ENCODE measurements at regions not wholly inside any gene's neighbourhood (a gene's known extent, or its start where the extent isn't known, plus 50 kb on each side); places are given as distances from the start of the nearest gene placed in this dataset.

- no peak overlapping the region for H3K4me3 Mint-ChIP-seq
- H3K9me3 Mint-ChIP-seq: peaks cover 22% of the 10 kb centered on the region
- no peaks in the 10 kb centered on the region for H3K36me3 Mint-ChIP-seq (ENCODE audit: low read depth)
- H3K27me3 Mint-ChIP-seq (ENCODE audit: low read depth): no peaks in the 10 kb centered on the region
- no peaks in the 10 kb centered on the region for H3K4me1 Mint-ChIP-seq (ENCODE audit: low read depth)
- DNase-seq (ENCODE audit: low spot score): no peak
- no peak overlapping the region for H3K27ac Mint-ChIP-seq
Observed at GRCh38 chr11:79919350-79919749, 478.5 kb upstream of the TENM4 start.

- Mint-ChIP-seq H3K36me3 (ENCODE audit: low read depth) (no peaks in the 10 kb centered on the region), H3K27me3 (ENCODE audit: low read depth) (no peaks in the 10 kb centered on the region), H3K4me3 (no peak overlapping the region), H3K4me1 (ENCODE audit: low read depth) (no peaks in the 10 kb centered on the region), H3K9me3 (peaks cover 19% of the 10 kb centered on the region), H3K27ac (no peak overlapping the region)
- no peak for DNase-seq (ENCODE audit: low spot score)
Observed at GRCh38 chr11:79918846-79919245, 478.0 kb upstream of the TENM4 start.

- no peak overlapping the region for H3K4me3 Mint-ChIP-seq
- H3K36me3 Mint-ChIP-seq (ENCODE audit: low read depth): no peaks in the 10 kb centered on the region
- H3K9me3 Mint-ChIP-seq: peaks cover 8% of the 10 kb centered on the region
- no peak for DNase-seq (ENCODE audit: low spot score)
- no peak overlapping the region for H3K27ac Mint-ChIP-seq
- no peaks in the 10 kb centered on the region for H3K27me3 Mint-ChIP-seq (ENCODE audit: low read depth)
- H3K4me1 Mint-ChIP-seq (ENCODE audit: low read depth): no peaks in the 10 kb centered on the region
Observed at GRCh38 chr11:79906164-79906563, 465.3 kb upstream of the TENM4 start.

GRCh38 chr11:79902493-79902892, 461.7 kb upstream of the TENM4 start:
- Mint-ChIP-seq H3K9me3 (peaks cover 21% of the 10 kb centered on the region), H3K36me3 (ENCODE audit: low read depth) (no peaks in the 10 kb centered on the region), H3K27me3 (ENCODE audit: low read depth) (no peaks in the 10 kb centered on the region), H3K27ac (no peak overlapping the region), H3K4me3 (no peak overlapping the region), H3K4me1 (ENCODE audit: low read depth) (no peaks in the 10 kb centered on the region)
- no peak for DNase-seq (ENCODE audit: low spot score)

GRCh38 chr11:79897896-79898295, 457.1 kb upstream of the TENM4 start:
- Mint-ChIP-seq H3K36me3 (ENCODE audit: low read depth) (no peaks in the 10 kb centered on the region), H3K9me3 (peaks cover 16% of the 10 kb centered on the region), H3K4me1 (ENCODE audit: low read depth) (no peaks in the 10 kb centered on the region), H3K27me3 (ENCODE audit: low read depth) (no peaks in the 10 kb centered on the region), H3K4me3 (no peak overlapping the region), H3K27ac (no peak overlapping the region)
- DNase-seq (ENCODE audit: low spot score): no peak

- peaks cover 16% of the 10 kb centered on the region for H3K9me3 Mint-ChIP-seq
- H3K27ac Mint-ChIP-seq: no peak overlapping the region
- H3K4me1 Mint-ChIP-seq (ENCODE audit: low read depth): no peaks in the 10 kb centered on the region
- H3K27me3 Mint-ChIP-seq (ENCODE audit: low read depth): no peaks in the 10 kb centered on the region
- H3K36me3 Mint-ChIP-seq (ENCODE audit: low read depth): no peaks in the 10 kb centered on the region
- no peak overlapping the region for H3K4me3 Mint-ChIP-seq
- no peak for DNase-seq (ENCODE audit: low spot score)
Observed at GRCh38 chr11:79896258-79896657, 455.4 kb upstream of the TENM4 start.

- no peak for DNase-seq (ENCODE audit: low spot score)
- H3K27me3 Mint-ChIP-seq (ENCODE audit: low read depth): no peaks in the 10 kb centered on the region
- H3K4me1 Mint-ChIP-seq (ENCODE audit: low read depth): no peaks in the 10 kb centered on the region
- no peaks in the 10 kb centered on the region for H3K36me3 Mint-ChIP-seq (ENCODE audit: low read depth)
- H3K27ac Mint-ChIP-seq: no peak overlapping the region
- no peak overlapping the region for H3K4me3 Mint-ChIP-seq
- no peaks in the 10 kb centered on the region for H3K9me3 Mint-ChIP-seq
Observed at GRCh38 chr11:79894111-79894510, 453.3 kb upstream of the TENM4 start.

- no peaks in the 10 kb centered on the region for H3K9me3 Mint-ChIP-seq
- H3K4me1 Mint-ChIP-seq (ENCODE audit: low read depth): no peaks in the 10 kb centered on the region
- H3K4me3 Mint-ChIP-seq: no peak overlapping the region
Observed at GRCh38 chr11:79890272-79890671, 449.4 kb upstream of the TENM4 start.

GRCh38 chr11:79864882-79865281, 424.1 kb upstream of the TENM4 start:
- no peak for DNase-seq (ENCODE audit: low spot score)
- H3K36me3 Mint-ChIP-seq (ENCODE audit: low read depth): no peaks in the 10 kb centered on the region
- peaks cover 53% of the 10 kb centered on the region for H3K9me3 Mint-ChIP-seq
- H3K4me1 Mint-ChIP-seq (ENCODE audit: low read depth): no peaks in the 10 kb centered on the region
- H3K27ac Mint-ChIP-seq: no peak overlapping the region
- H3K4me3 Mint-ChIP-seq: no peak overlapping the region
- H3K27me3 Mint-ChIP-seq (ENCODE audit: low read depth): no peaks in the 10 kb centered on the region

More at GRCh38 chr11:79890272-79890671, 449.4 kb upstream of the TENM4 start:
- Mint-ChIP-seq H3K27ac (no peak overlapping the region), H3K36me3 (ENCODE audit: low read depth) (no peaks in the 10 kb centered on the region), H3K27me3 (ENCODE audit: low read depth) (no peaks in the 10 kb centered on the region)
- DNase-seq (ENCODE audit: low spot score): no peak

GRCh38 chr11:79860336-79860735, 419.5 kb upstream of the TENM4 start:
- H3K9me3 Mint-ChIP-seq: peaks cover 27% of the 10 kb centered on the region
- no peaks in the 10 kb centered on the region for H3K4me1 Mint-ChIP-seq (ENCODE audit: low read depth)
- no peaks in the 10 kb centered on the region for H3K36me3 Mint-ChIP-seq (ENCODE audit: low read depth)
- no peak overlapping the region for H3K4me3 Mint-ChIP-seq
- no peaks in the 10 kb centered on the region for H3K27me3 Mint-ChIP-seq (ENCODE audit: low read depth)
- H3K27ac Mint-ChIP-seq: no peak overlapping the region
- no peak for DNase-seq (ENCODE audit: low spot score)

- no peaks in the 10 kb centered on the region for H3K27me3 Mint-ChIP-seq (ENCODE audit: low read depth)
- no peaks in the 10 kb centered on the region for H3K4me1 Mint-ChIP-seq (ENCODE audit: low read depth)
- no peak for DNase-seq (ENCODE audit: low spot score)
- no peak overlapping the region for H3K4me3 Mint-ChIP-seq
- H3K9me3 Mint-ChIP-seq: peaks cover 22% of the 10 kb centered on the region
- no peak overlapping the region for H3K27ac Mint-ChIP-seq
- H3K36me3 Mint-ChIP-seq (ENCODE audit: low read depth): no peaks in the 10 kb centered on the region
Observed at GRCh38 chr11:79857377-79858214, 416.8 kb upstream of the TENM4 start.

GRCh38 chr11:79852176-79852575, 411.3 kb upstream of the TENM4 start:
- H3K27me3 Mint-ChIP-seq (ENCODE audit: low read depth): no peaks in the 10 kb centered on the region
- H3K4me1 Mint-ChIP-seq (ENCODE audit: low read depth): no peaks in the 10 kb centered on the region
- H3K9me3 Mint-ChIP-seq: no peaks in the 10 kb centered on the region
- no peaks in the 10 kb centered on the region for H3K36me3 Mint-ChIP-seq (ENCODE audit: low read depth)
- no peak overlapping the region for H3K4me3 Mint-ChIP-seq
- H3K27ac Mint-ChIP-seq: no peak overlapping the region
- no peak for DNase-seq (ENCODE audit: low spot score)

- no peaks in the 10 kb centered on the region for H3K27me3 Mint-ChIP-seq (ENCODE audit: low read depth)
- no peak overlapping the region for H3K4me3 Mint-ChIP-seq
- no peaks in the 10 kb centered on the region for H3K4me1 Mint-ChIP-seq (ENCODE audit: low read depth)
- DNase-seq (ENCODE audit: low spot score): no peak
- H3K9me3 Mint-ChIP-seq: peaks cover 3% of the 10 kb centered on the region
- H3K27ac Mint-ChIP-seq: no peak overlapping the region
- no peaks in the 10 kb centered on the region for H3K36me3 Mint-ChIP-seq (ENCODE audit: low read depth)
Observed at GRCh38 chr11:79845002-79845709, 404.3 kb upstream of the TENM4 start.

GRCh38 chr11:79834015-79834414, 393.2 kb upstream of the TENM4 start:
- Mint-ChIP-seq H3K9me3 (no peaks in the 10 kb centered on the region), H3K4me3 (no peak overlapping the region), H3K27ac (no peak overlapping the region), H3K27me3 (ENCODE audit: low read depth) (no peaks in the 10 kb centered on the region), H3K4me1 (ENCODE audit: low read depth) (no peaks in the 10 kb centered on the region), H3K36me3 (ENCODE audit: low read depth) (no peaks in the 10 kb centered on the region)
- DNase-seq (ENCODE audit: low spot score): no peak

Measured in T-helper 2 cell treated with Interferon-gamma antibody and Interleukin-4, amounts not matched to agents 5 μg/mL and 100 μg/mL, for 36 hours (primary cell).